GM21528 (cell line): ENCODE measurements at regions not wholly inside any gene's neighbourhood (a gene's known extent, or its start where the extent isn't known, plus 50 kb on each side); places are given as distances from the start of the nearest gene placed in this dataset.

ENCODE experiments used
- ATAC-seq: cut with Tn5 transposase; IDR thresholded peaks from one replicate; pipeline ENCODE4 v1.9.1; 2021; ENCODE audit warnings: mild to moderate bottlenecking, moderate library complexity; ENCODE audit not compliant: unreplicated experiment, low FRiP score

DNA sequence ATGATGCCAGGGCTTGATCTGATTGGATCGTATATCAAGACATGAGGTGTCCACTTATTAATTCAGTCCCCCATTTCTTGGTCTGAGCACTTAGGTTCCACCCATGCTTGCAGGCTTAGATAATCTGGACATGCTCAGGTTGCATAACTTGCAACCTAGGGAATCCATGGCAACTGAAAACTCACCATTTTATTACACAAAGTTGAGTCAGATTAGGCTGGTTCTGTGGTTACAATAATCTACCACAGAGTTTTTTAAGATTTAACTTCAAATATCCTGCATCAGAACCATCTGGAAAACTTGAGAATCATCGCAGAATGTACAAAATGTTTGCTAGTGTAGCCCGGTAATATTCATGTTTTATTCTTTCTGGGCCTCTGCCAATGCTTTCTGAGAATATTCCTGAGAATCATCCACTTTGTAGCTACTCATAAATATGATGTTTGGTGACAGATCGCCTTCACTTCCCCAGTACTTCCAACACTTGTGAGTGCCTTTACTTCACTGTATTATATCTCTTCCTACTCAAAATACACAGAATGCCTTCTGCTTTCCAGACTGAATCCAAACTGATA lies 707.2 kb upstream of the ADAMTS5 start:
- ATAC-seq, result no peak

DNA sequence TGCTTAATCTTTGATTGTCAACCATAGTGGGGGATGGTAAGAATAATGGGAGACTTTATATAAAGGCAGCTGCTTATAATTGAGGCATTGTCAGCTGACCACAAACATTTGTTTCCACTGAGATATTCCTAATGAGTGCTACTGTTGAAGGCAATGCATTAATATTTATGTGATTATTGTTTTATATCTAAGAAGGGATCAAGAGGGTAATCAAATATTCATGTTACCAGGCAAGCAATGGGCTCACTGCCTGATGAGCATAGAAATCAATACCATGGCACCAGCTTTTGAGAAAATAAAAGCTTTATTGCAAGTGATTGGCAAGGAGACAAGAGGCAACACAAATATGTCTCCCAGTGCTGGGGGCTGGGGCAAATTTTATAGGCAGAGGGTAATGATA lies 706.7 kb upstream of the ADAMTS5 start:
- no peak for ATAC-seq

DNA sequence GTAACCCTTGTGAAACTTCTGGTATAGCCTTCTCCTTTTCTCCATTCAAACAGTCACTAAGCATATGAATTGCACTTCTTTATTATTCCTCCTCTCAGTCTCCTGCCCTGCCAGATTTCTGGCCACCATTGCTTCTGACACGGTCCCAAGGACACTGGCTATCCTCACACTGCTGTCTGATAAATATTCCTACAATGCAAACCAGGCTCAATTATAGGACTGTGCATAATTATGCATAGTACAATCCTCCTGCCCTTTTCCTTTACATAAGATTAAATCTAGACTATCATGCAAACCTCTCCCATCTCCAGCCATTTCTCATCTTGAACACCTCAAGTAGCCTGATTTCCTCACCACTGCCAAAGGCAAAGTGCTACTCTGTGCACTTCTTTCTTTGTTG lies 704.3 kb upstream of the ADAMTS5 start:
- no peak for ATAC-seq

DNA sequence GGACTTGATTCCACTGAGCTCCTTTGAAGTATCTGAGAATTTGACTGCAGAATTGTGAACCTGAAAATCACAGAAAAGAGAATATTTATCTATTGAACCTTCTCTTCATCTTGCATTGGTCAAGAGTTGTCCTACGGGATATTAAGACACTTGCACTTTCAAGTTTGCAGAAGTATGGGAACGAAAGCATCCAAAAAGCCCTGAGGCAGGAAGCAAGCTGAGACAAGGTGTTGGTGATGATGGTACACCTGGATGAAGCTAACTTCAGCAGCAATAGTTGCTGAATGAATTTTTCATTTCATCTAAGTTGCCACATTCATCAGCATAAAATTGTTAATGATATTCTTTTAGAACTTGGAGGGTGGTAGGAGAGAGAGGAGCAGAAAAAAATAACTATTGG lies 686.6 kb upstream of the ADAMTS5 start:
- ATAC-seq, result no peak

DNA sequence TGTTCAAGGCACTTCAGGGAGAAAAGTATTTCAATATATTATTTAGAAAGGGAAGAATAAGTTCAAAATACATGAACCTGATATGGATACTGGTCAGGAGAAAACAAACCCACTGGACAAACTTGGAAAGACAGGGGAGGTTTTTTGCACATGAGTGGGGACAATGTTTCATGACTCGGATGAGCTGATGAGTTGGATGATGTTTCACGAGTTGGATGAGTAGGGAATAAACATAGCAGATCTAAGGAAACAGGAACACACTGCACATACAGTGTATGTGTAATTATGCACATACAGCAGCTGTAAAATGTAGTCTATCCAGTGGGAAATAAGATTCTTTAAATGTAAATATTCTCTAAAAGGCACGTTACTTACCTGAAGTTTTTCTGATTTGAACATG lies 682.9 kb upstream of the ADAMTS5 start:
- no peak for ATAC-seq

DNA sequence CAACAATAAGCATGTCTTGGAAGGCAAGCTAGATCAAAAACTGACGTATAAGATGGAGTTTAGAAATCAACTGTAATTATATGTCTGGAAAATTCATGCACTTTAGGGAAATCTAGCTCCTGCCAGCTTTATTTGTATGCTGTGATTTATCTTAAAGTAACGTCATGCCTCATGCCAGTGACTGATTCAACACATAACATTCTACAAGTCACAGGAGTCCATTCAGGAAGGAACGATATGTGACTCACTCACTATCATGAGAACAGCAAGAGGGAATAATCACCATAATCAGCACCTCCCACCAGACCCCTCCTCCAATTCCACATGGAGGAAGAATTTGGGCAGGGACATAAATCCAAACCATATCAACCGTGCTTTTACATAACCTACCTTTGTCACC lies 682.4 kb upstream of the ADAMTS5 start:
- no peak for ATAC-seq

DNA sequence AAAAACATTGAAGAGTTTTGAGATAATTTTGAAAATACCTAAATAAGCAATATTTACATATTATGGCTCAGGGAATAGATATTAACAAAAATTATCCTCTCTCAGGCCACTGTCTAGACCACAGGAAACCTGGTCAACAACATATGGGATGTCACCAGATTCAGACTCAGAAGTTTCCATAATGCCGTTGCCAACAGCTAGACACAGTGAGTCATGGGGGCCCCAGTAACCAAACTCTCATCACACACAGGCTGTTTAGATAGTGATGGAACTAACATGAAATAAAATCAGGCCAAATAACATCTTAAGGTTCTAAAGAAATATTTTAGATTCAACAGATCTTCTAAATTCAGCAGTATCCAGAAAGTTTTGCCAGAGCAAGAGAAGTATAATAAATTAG lies 681.7 kb upstream of the ADAMTS5 start:
- ATAC-seq, result no peak

DNA sequence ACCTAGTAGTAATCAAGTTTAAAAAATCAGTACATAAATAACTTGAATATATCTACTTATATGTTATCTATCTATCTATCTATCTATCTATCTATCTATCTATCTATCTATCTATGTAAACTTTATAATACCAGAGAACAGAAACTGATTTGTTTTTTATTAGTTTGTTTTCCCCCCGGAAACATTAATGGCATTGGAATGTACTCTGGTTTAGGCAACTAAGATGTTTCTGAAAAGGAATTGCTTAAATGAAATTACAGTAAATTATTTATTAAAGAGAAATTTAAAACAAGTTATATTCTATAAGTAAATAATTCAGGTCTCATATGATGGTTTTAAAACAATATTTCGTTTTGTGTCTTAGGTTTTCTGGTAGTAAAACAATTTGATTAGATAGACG lies 681.0 kb upstream of the ADAMTS5 start:
- ATAC-seq, result no peak

DNA sequence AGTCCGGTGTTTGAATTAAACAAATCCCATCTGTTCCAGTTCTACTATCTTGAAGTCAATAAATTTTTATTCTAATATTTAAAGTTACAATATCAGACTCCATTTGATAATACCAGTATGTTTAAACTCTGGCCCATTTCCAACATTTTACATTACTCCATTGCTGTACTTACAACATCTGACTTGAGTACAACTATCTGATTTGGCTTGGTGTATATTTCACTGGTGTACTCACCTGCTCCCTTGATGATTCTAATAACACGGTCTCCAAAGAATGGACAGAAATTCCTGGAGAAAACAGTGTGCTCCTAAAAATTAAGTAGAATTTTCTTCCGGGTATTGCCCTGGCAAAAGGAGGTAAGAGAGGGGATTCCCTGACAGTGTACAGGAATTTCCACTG lies 680.5 kb upstream of the ADAMTS5 start:
- ATAC-seq, result no peak

DNA sequence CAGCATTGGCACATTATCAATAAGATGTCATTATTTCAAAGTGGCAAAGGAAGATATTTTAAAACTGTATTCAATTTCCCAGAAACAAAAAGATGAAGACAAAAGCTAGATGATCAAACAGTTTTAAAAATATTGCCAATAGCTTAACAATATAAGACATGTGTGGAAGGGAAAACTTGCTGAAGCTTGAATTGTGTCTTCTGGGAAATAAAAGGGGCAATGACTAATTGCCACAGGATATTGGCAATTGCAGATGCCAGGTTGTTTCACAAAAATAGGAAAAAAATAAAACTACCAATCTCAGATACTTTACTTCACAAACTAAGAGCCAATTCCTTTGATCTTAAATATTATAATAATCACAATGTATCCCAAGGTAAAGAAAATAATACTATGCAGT lies 679.8 kb upstream of the ADAMTS5 start:
- no peak for ATAC-seq

DNA sequence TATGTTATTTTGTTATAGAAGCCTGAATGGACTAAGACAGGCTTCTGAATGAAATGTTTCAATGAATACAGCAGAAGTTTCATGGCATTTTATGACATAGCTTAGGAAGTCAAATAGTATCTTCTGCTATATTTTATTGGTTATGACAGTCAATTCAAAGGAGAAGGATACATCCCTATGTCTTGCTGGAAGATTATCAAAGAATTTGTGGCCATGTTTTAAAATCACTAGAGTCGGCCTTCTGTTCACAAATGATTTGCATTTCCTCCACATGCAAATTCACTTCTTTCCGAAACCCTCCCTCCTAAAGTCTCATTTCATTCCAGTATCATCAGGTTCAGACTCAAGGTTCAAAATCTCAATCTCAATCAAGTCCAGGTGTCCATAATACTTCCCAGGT lies 679.2 kb upstream of the ADAMTS5 start:
- no peak for ATAC-seq

DNA sequence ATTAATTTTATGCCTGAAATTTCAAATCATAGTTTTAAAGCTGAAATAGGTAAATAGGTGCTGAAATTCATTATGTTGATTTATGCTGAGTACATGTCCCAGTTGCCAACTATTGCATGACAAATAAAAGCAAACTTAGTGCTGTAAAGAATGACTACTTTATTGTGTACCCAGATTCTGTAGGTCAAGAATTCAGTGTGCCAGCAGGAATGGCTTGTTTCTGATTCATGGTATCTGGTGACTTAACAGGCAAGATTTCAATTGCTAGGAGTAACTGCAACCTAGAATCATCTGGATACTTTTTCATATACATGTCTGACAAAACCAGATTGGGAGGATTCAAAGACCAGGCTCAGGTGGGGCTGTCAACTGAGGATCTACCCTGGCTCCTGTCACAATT lies 678.4 kb upstream of the ADAMTS5 start:
- no peak for ATAC-seq

DNA sequence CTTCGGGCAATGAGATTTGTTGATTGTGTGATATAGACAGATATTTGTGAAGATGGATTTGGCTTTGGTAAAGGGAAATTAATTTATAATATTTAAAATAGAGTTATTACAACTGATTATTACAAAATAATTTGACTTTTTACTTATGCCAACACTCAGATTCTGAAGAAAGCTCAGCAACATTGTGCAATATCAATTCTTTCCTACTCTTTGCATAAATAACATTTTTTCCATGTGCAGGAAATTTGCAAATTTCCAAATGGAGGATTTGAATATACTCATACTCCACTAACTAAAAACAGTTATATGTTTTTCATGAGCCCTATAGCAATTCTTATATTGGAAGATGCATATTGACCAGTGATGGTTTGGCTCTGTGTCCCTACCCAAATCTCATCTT lies 676.4 kb upstream of the ADAMTS5 start:
- no peak for ATAC-seq

DNA sequence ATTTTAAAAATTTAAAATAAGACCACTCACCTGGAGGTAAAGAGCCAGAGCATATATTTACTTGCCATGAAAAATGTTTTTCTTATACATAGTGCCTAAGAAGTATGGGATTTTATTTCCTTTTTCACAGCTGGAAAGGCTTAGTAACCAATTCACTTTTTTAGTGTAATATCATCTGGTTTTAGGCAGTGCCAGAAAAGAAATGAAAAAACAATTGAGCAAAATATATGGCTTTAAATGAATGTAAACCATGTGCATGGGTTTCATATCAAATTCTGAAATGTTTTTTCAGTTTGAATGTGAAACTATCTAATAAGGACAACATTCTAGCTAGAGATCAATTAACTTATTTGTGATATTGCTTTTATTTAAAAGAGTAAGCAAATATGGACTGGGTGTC lies 672.4 kb upstream of the ADAMTS5 start:
- ATAC-seq, result no peak

DNA sequence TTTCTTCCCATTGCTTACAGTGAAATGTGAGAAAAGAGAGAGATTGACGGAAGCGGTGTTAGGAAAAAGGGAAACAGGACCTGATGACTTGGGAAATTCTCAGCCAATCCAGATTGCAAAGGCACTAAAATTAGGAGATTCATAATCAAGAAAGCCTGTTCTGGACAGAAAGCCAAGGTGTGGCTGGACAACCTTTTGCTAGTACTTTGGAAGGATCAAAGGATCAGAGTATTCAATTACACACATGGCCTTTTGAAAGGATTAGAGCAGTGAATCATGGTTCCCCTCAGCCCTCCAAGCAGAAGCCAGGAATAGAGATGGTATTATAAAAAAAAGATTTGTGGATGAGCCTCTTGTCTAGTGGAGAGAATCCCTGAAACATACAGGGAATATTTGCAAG lies 669.8 kb upstream of the ADAMTS5 start:
- ATAC-seq, result no peak

DNA sequence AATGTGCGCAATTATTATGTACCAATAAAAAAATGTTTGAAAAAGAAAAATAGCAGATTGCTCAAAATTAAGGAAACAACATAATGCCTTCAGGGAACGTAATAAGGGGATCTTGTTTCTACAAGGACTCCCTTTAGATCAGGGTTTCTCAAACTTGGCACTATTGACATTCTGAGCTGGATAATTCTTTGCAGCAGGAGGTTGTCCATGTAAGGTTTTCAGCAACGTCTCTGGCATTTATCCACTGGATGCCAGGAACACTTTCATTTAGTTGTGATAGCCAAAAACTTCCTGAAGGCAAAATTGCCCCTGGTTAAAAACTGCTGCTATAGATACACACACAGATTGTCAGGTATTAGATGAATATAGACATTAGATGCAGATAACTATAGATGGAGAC lies 666.7 kb upstream of the ADAMTS5 start:
- ATAC-seq, result no peak

DNA sequence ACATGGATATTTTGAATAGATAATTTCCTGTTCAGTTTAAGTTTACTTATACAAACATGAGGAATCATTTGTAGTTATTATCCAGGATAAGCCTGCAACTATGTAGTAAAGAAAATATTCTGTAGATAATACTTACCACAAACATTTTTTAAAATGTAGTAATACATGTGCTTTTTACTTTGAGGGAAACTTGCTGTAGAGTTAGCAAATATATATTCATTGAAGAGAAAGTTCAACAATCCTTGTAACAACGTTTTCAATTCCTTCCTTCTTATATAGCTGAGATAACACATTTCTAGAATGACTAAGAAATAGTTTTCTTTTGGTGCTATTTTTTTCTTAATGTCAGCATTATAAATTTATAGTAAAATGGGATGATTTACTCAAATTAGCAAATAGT lies 664.6 kb upstream of the ADAMTS5 start:
- ATAC-seq, result no peak

DNA sequence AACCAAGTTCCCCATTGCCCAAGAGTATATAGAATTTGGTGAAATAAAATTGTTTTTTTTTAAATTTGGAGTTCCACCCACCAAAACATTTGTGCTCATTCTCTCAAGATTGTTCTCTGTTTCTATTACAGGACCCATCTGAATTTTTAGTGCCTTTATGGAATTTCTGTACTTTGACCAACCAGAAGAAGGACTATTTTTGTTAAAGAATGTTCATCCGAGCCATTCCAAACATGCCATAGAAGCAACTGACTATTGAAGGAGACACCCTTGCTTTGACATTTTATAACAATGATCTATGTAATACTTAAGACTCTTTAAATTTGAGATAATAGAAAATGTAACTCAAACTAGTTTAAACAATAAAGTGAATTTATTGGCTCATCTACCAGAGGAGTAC lies 655.7 kb upstream of the ADAMTS5 start:
- no peak for ATAC-seq

DNA sequence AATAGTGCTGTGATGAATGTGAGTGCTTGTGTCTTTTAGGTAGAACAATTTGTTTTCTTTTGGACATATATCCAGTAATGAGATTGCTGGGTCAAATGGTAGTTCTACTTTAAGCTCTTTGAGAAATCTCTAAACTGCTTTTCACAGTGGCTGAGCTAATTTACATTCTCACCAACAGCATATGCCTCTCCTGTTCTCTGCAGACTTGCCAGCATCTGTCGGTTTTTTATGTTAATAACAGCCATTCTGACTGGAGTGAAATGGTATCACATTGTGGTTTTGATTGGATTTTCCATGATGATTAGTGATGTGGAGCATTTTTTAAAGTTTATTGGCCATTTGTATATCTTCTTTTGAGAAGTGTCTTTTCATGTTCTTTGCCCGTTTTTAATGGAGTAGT lies 647.3 kb upstream of the ADAMTS5 start:
- ATAC-seq, result no peak

DNA sequence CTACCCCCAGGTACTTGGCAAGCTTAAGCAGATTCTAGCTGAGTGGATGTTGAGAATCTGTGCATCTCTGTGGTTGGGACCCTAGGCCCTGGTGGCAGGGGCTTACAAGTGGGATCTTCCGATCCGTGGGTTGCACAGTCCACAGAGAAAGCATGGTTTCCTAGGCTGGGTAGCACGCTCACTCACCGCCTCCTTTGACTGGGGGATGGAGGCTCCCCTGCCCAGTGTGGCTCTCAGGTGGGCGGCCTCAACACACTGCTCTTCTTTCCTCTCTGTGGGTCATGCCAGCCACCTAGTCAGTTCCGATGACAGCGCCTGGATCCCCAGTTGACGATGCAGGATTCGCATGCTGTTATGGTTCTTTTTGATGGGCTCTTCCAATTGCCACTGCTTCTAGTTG lies 639.5 kb upstream of the ADAMTS5 start:
- ATAC-seq, result no peak

DNA sequence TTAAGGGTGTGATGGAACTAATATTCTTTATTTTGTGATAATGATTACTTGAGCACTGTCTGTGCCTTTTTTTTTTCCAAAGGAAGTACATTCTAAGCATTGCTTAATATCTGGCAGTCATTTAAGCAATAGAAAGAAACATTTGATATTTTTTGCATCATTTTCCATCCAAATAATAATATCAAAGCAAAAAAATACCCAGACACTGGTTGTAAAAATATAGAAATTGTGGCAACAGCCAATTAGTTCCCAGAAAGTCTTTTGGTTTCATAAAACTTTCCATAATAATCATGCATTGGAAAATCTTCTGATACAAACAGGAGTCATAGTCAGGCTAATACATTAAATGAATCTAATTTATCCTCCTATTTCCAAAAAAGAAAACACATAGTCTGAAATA lies 629.3 kb upstream of the ADAMTS5 start:
- no peak for ATAC-seq

DNA sequence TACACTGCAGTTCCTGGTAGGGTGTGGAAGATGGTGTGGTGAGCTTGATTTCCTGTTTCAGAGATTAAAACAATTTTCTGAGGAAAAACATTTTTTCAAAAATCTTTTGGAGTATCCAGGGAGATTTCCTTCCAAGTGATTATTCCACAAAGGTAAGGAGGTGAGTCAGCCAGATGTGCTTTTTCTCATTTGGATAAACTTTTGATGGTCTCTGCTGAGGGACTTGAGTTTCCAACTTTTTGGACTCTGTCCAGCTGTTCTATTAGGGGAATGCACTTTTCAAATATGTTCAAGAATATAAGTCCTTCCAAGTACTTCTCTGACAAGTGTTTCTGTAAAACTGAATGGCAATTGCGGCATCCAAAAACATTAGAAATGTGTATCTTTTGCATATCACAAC lies 628.8 kb upstream of the ADAMTS5 start:
- no peak for ATAC-seq

DNA sequence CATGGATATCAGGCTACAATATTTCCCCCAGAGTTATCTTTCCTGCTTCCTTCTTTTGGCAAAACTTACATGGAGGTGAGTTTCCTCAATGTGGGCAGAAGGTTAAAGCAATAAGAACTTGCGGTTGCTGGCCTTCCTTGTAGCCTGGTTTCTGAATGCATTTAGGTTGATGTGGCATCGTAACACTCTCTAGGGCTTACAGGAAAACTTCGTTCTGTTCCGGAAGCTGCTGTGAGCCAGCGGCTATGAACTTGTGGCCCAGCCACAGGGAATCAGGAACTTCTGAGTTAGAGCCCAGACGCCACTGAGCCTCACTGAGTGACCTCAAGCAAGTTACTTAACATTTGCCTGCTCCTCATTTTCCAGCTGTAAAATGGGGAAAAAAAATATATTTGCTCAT lies 623.4 kb upstream of the ADAMTS5 start:
- no peak for ATAC-seq
